ENCODE measurements at regions not wholly inside any gene's neighbourhood (a gene's known extent, or its start where the extent isn't known, plus 50 kb on each side); places are given as distances from the start of the nearest gene placed in this dataset.

GRCh38 chr4:117385526-117385925 lies 300.1 kb upstream of the TRAM1L1 start:
- H3K18ac ChIP-seq (ENCODE audit: low read length), result no peak overlapping the region
- DNase-seq (ENCODE audit: low spot score), result no peak
- no peak overlapping the region for H2AFZ ChIP-seq (ENCODE audit: low read length)
- no peak overlapping the region for H2AK5ac ChIP-seq (ENCODE audit: low read depth, low read length)
- H3K9ac ChIP-seq (ENCODE audit: low read depth, low read length, poor library complexity), result no peak overlapping the region
- no peak overlapping the region for H3K27ac ChIP-seq (replicated peaks; ENCODE audit: low read length)
- H2BK5ac ChIP-seq (ENCODE audit: low read length), result no peak overlapping the region
- no peak overlapping the region for H2BK120ac ChIP-seq (ENCODE audit: low read depth, low read length)
- H3K23ac ChIP-seq (ENCODE audit: low read depth, low read length, poor library complexity), result no peak overlapping the region
- H3K9me3 ChIP-seq (replicated peaks in 1 of 2; ENCODE audit: control insufficient read depth in 2 of 2, insufficient read depth in 1 of 2, low read depth in 1 of 2, low read length in 2 of 2), result no peaks in the 10 kb centered on the region
- no peak overlapping the region for H3K4me2 ChIP-seq (ENCODE audit: insufficient read depth, low read length, poor library complexity, severe bottlenecking)
- H4K91ac ChIP-seq (ENCODE audit: low read depth, low read length, poor library complexity), result no peak overlapping the region
- H2BK12ac ChIP-seq (ENCODE audit: low read length), result no peak overlapping the region
- H3K36me3 ChIP-seq (replicated peaks in 1 of 2; ENCODE audit: control insufficient read depth in 2 of 2, insufficient read depth in 2 of 2, low read length in 2 of 2), result no peaks in the 10 kb centered on the region
- no CpG with 5 or more reads among the region's 1 CpG for WGBS, 2 donors (ENCODE audit: extremely low coverage in 2 of 2, insufficient read length in 2 of 2, insufficient replicate concordance in 1 of 2)
- no peak overlapping the region for H2BK15ac ChIP-seq (ENCODE audit: low read length)
- peaks cover 0 to 4% of the 10 kb centered on the region in 2 donors for H3K4me1 ChIP-seq (ENCODE audit: control insufficient read depth in 2 of 2, insufficient read depth in 1 of 2, low read depth in 1 of 2, low read length in 2 of 2)
- no peak overlapping the region for H3K4me3 ChIP-seq (ENCODE audit: low read length in 2 of 2)
- H3K27me3 ChIP-seq (ENCODE audit: control insufficient read depth in 3 of 3, insufficient read depth in 3 of 3, low read depth in 1 of 3, low read length in 3 of 3), result no peaks in the 10 kb centered on the region
- H4K8ac ChIP-seq (ENCODE audit: low read depth, low read length), result no peak overlapping the region
- no peak overlapping the region for H3K4ac ChIP-seq (ENCODE audit: low read length)
- no peaks in the 10 kb centered on the region for H3K79me1 ChIP-seq (ENCODE audit: low read depth, low read length)
- no peak overlapping the region for H3K14ac ChIP-seq (ENCODE audit: low read length)

GRCh38 chr4:117387072-117387471 lies 301.7 kb upstream of the TRAM1L1 start:
- H3K9ac ChIP-seq (ENCODE audit: low read depth, low read length, poor library complexity), result no peak overlapping the region
- H3K9me3 ChIP-seq (replicated peaks in 1 of 2; ENCODE audit: control insufficient read depth in 2 of 2, insufficient read depth in 1 of 2, low read depth in 1 of 2, low read length in 2 of 2), result no peaks in the 10 kb centered on the region
- no peak overlapping the region for H2AK5ac ChIP-seq (ENCODE audit: low read depth, low read length)
- H3K14ac ChIP-seq (ENCODE audit: low read length), result no peak overlapping the region
- DNase-seq (ENCODE audit: low spot score), result no peak
- no peak overlapping the region for H3K4me2 ChIP-seq (ENCODE audit: insufficient read depth, low read length, poor library complexity, severe bottlenecking)
- H2BK12ac ChIP-seq (ENCODE audit: low read length), result no peak overlapping the region
- no peaks in the 10 kb centered on the region for H3K79me1 ChIP-seq (ENCODE audit: low read depth, low read length)
- H3K4me3 ChIP-seq (ENCODE audit: low read length in 2 of 2), result no peak overlapping the region
- H2BK15ac ChIP-seq (ENCODE audit: low read length), result no peak overlapping the region
- no peak overlapping the region for H3K23ac ChIP-seq (ENCODE audit: low read depth, low read length, poor library complexity)
- no peaks in the 10 kb centered on the region for H3K27me3 ChIP-seq (ENCODE audit: control insufficient read depth in 3 of 3, insufficient read depth in 3 of 3, low read depth in 1 of 3, low read length in 3 of 3)
- H2BK5ac ChIP-seq (ENCODE audit: low read length), result no peak overlapping the region
- H3K4ac ChIP-seq (ENCODE audit: low read length), result no peak overlapping the region
- no peaks in the 10 kb centered on the region for H3K36me3 ChIP-seq (replicated peaks in 1 of 2; ENCODE audit: control insufficient read depth in 2 of 2, insufficient read depth in 2 of 2, low read length in 2 of 2)
- no peak overlapping the region for H3K18ac ChIP-seq (ENCODE audit: low read length)
- H3K4me1 ChIP-seq (ENCODE audit: control insufficient read depth in 2 of 2, insufficient read depth in 1 of 2, low read depth in 1 of 2, low read length in 2 of 2), result peaks cover 0 to 4% of the 10 kb centered on the region in 2 donors
- no peak overlapping the region for H4K91ac ChIP-seq (ENCODE audit: low read depth, low read length, poor library complexity)
- no peak overlapping the region for H3K27ac ChIP-seq (replicated peaks; ENCODE audit: low read length)
- H2AFZ ChIP-seq (ENCODE audit: low read length), result no peak overlapping the region
- H4K8ac ChIP-seq (ENCODE audit: low read depth, low read length), result no peak overlapping the region
- H2BK120ac ChIP-seq (ENCODE audit: low read depth, low read length), result no peak overlapping the region
- WGBS, 2 donors (ENCODE audit: extremely low coverage in 2 of 2, insufficient read length in 2 of 2, insufficient replicate concordance in 1 of 2), result no CpG with 5 or more reads among the region's 2 CpGs

- H2AFZ ChIP-seq (ENCODE audit: low read length), result no peak overlapping the region
- H3K79me1 ChIP-seq (ENCODE audit: low read depth, low read length), result no peaks in the 10 kb centered on the region
- H4K8ac ChIP-seq (ENCODE audit: low read depth, low read length), result no peak overlapping the region
- no peak overlapping the region for H3K4me2 ChIP-seq (ENCODE audit: insufficient read depth, low read length, poor library complexity, severe bottlenecking)
- H3K4me1 ChIP-seq (ENCODE audit: control insufficient read depth in 2 of 2, insufficient read depth in 1 of 2, low read depth in 1 of 2, low read length in 2 of 2), result no peaks in the 10 kb centered on the region
- H2BK12ac ChIP-seq (ENCODE audit: low read length), result no peak overlapping the region
- no peaks in the 10 kb centered on the region for H3K27me3 ChIP-seq (ENCODE audit: control insufficient read depth in 3 of 3, insufficient read depth in 3 of 3, low read depth in 1 of 3, low read length in 3 of 3)
- no peak overlapping the region for H2BK5ac ChIP-seq (ENCODE audit: low read length)
- H3K9ac ChIP-seq (ENCODE audit: low read depth, low read length, poor library complexity), result no peak overlapping the region
- no peak overlapping the region for H3K27ac ChIP-seq (replicated peaks; ENCODE audit: low read length)
- no peak overlapping the region for H3K18ac ChIP-seq (ENCODE audit: low read length)
- no peak overlapping the region for H4K91ac ChIP-seq (ENCODE audit: low read depth, low read length, poor library complexity)
- H3K4me3 ChIP-seq (ENCODE audit: low read length in 2 of 2), result no peak overlapping the region
- H3K23ac ChIP-seq (ENCODE audit: low read depth, low read length, poor library complexity), result no peak overlapping the region
- no peak overlapping the region for H3K14ac ChIP-seq (ENCODE audit: low read length)
- no peaks in the 10 kb centered on the region for H3K36me3 ChIP-seq (replicated peaks in 1 of 2; ENCODE audit: control insufficient read depth in 2 of 2, insufficient read depth in 2 of 2, low read length in 2 of 2)
- no peak overlapping the region for H3K4ac ChIP-seq (ENCODE audit: low read length)
- no peak for DNase-seq (ENCODE audit: low spot score)
- H3K9me3 ChIP-seq (replicated peaks in 1 of 2; ENCODE audit: control insufficient read depth in 2 of 2, insufficient read depth in 1 of 2, low read depth in 1 of 2, low read length in 2 of 2), result no peaks in the 10 kb centered on the region
- H2BK15ac ChIP-seq (ENCODE audit: low read length), result no peak overlapping the region
- H2BK120ac ChIP-seq (ENCODE audit: low read depth, low read length), result no peak overlapping the region
- H2AK5ac ChIP-seq (ENCODE audit: low read depth, low read length), result no peak overlapping the region
Observed at GRCh38 chr4:117400039-117400835, 314.9 kb upstream of the TRAM1L1 start.

GRCh38 chr4:117412661-117413060 lies 327.3 kb upstream of the TRAM1L1 start:
- Histone ChIP-seq H3K79me1 (ENCODE audit: low read depth, low read length) (no peaks in the 10 kb centered on the region), H3K4ac (ENCODE audit: low read length) (no peak overlapping the region), H3K4me2 (ENCODE audit: insufficient read depth, low read length, poor library complexity, severe bottlenecking) (no peak overlapping the region), H3K18ac (ENCODE audit: low read length) (no peak overlapping the region), H2BK120ac (ENCODE audit: low read depth, low read length) (no peak overlapping the region), H3K36me3 (replicated peaks in 1 of 2; ENCODE audit: control insufficient read depth in 2 of 2, insufficient read depth in 2 of 2, low read length in 2 of 2) (no peaks in the 10 kb centered on the region), H2AFZ (ENCODE audit: low read length) (no peak overlapping the region), H2BK12ac (ENCODE audit: low read length) (no peak overlapping the region), H3K14ac (ENCODE audit: low read length) (no peak overlapping the region), H4K91ac (ENCODE audit: low read depth, low read length, poor library complexity) (no peak overlapping the region), H3K23ac (ENCODE audit: low read depth, low read length, poor library complexity) (no peak overlapping the region), H3K27ac (replicated peaks; ENCODE audit: low read length) (no peak overlapping the region), H3K9ac (ENCODE audit: low read depth, low read length, poor library complexity) (no peak overlapping the region), H2AK5ac (ENCODE audit: low read depth, low read length) (no peak overlapping the region), H3K9me3 (replicated peaks in 1 of 2; ENCODE audit: control insufficient read depth in 2 of 2, insufficient read depth in 1 of 2, low read depth in 1 of 2, low read length in 2 of 2) (no peaks in the 10 kb centered on the region), H3K27me3 (ENCODE audit: control insufficient read depth in 3 of 3, insufficient read depth in 3 of 3, low read depth in 1 of 3, low read length in 3 of 3) (no peaks in the 10 kb centered on the region), H2BK15ac (ENCODE audit: low read length) (no peak overlapping the region), H4K8ac (ENCODE audit: low read depth, low read length) (no peak overlapping the region), H3K4me3 (ENCODE audit: low read length in 2 of 2) (no peak overlapping the region), H2BK5ac (ENCODE audit: low read length) (no peak overlapping the region), H3K4me1 (ENCODE audit: control insufficient read depth in 2 of 2, insufficient read depth in 1 of 2, low read depth in 1 of 2, low read length in 2 of 2) (no peaks in the 10 kb centered on the region)
- no CpG with 5 or more reads among the region's 2 CpGs for WGBS, 2 donors (ENCODE audit: extremely low coverage in 2 of 2, insufficient read length in 2 of 2, insufficient replicate concordance in 1 of 2)
- no peak for DNase-seq (ENCODE audit: low spot score)

Data from neuronal stem cell (in vitro differentiated cells).